ENCODE measurements at regions not wholly inside any gene's neighbourhood (a gene's known extent, or its start where the extent isn't known, plus 50 kb on each side); places are given as distances from the start of the nearest gene placed in this dataset.
A peak's percentile ranks its signal among the peaks of the same experiment; 100 is the strongest.

GRCh38 chr11:28951191-28951590 is 843.0 kb downstream of the METTL15 start:
- H3K27ac ChIP-seq (ENCODE audit: low read depth, low read length) = no peak overlapping the region
- no peaks in the 10 kb centered on the region for H3K36me3 Mint-ChIP-seq (ENCODE audit: low read depth, unreplicated experiment)
- H3K27ac Mint-ChIP-seq (ENCODE audit: unreplicated experiment) = no peak overlapping the region
- H3K9me3 ChIP-seq (ENCODE audit: insufficient read depth, low read depth, low read length) = no peaks in the 10 kb centered on the region
- FAIRE-seq = no peak
- no peaks in the 10 kb centered on the region for H3K79me2 ChIP-seq (ENCODE audit: insufficient read depth, low read length)
- H2AFZ ChIP-seq (ENCODE audit: low read depth, low read length) = no peak overlapping the region
- H3K36me3 ChIP-seq (ENCODE audit: insufficient read depth, low read length) = no peaks in the 10 kb centered on the region
- no peaks in the 10 kb centered on the region for H3K4me1 ChIP-seq (ENCODE audit: insufficient read depth, low read length)
- no peak for DNase-seq (ENCODE audit: low read depth)
- no peaks in the 10 kb centered on the region for H3K9me3 Mint-ChIP-seq (ENCODE audit: unreplicated experiment)
- TF ChIP-seq CTCF (IDR thresholded peaks at IDR 0.05; ENCODE audit: insufficient read depth, low read depth, low read length) (no peak), EZH2 (IDR thresholded peaks at IDR 0.05; ENCODE audit: insufficient read depth, low read length) (no peak)
- no peak overlapping the region for H3K4me2 ChIP-seq (ENCODE audit: low read length)
- H3K27me3 ChIP-seq (ENCODE audit: insufficient read depth, low read length) = no peaks in the 10 kb centered on the region
- no peaks in the 10 kb centered on the region for H4K20me1 ChIP-seq (ENCODE audit: insufficient read depth, low read length)
- no peak overlapping the region for H3K4me3 Mint-ChIP-seq (ENCODE audit: unreplicated experiment)
- H3K4me1 Mint-ChIP-seq (ENCODE audit: low read depth, unreplicated experiment) = no peaks in the 10 kb centered on the region
- no peak overlapping the region for H3K4me3 ChIP-seq (ENCODE audit: insufficient read depth, low read depth, low read length)
- no peak overlapping the region for H3K9ac ChIP-seq (ENCODE audit: low read length)
- no peaks in the 10 kb centered on the region for H3K27me3 Mint-ChIP-seq (ENCODE audit: low read depth, unreplicated experiment)

- no peak overlapping the region for H2AFZ ChIP-seq (ENCODE audit: low read depth, low read length)
- H3K27me3 ChIP-seq (ENCODE audit: insufficient read depth, low read length) = no peaks in the 10 kb centered on the region
- H3K4me2 ChIP-seq (ENCODE audit: low read length) = no peak overlapping the region
- H4K20me1 ChIP-seq (ENCODE audit: insufficient read depth, low read length) = no peaks in the 10 kb centered on the region
- no peaks in the 10 kb centered on the region for H3K36me3 Mint-ChIP-seq (ENCODE audit: low read depth, unreplicated experiment)
- TF ChIP-seq CTCF (IDR thresholded peaks at IDR 0.05; ENCODE audit: insufficient read depth, low read depth, low read length) (no peak), EZH2 (IDR thresholded peaks at IDR 0.05; ENCODE audit: insufficient read depth, low read length) (no peak)
- peaks cover 4% of the 10 kb centered on the region for H3K4me1 Mint-ChIP-seq (ENCODE audit: low read depth, unreplicated experiment)
- no peak overlapping the region for H3K4me3 Mint-ChIP-seq (ENCODE audit: unreplicated experiment)
- no peaks in the 10 kb centered on the region for H3K27me3 Mint-ChIP-seq (ENCODE audit: low read depth, unreplicated experiment)
- peak; percentile 23 for DNase-seq (ENCODE audit: low read depth)
- no peak overlapping the region for H3K4me3 ChIP-seq (ENCODE audit: insufficient read depth, low read depth, low read length)
- H3K9ac ChIP-seq (ENCODE audit: low read length) = no peak overlapping the region
- no peak overlapping the region for H3K27ac ChIP-seq (ENCODE audit: low read depth, low read length)
- H3K4me1 ChIP-seq (ENCODE audit: insufficient read depth, low read length) = no peaks in the 10 kb centered on the region
- no peaks in the 10 kb centered on the region for H3K79me2 ChIP-seq (ENCODE audit: insufficient read depth, low read length)
- H3K9me3 Mint-ChIP-seq (ENCODE audit: unreplicated experiment) = no peaks in the 10 kb centered on the region
- peak; percentile 50 for FAIRE-seq
- no peak overlapping the region for H3K27ac Mint-ChIP-seq (ENCODE audit: unreplicated experiment)
- no peaks in the 10 kb centered on the region for H3K36me3 ChIP-seq (ENCODE audit: insufficient read depth, low read length)
- no peaks in the 10 kb centered on the region for H3K9me3 ChIP-seq (ENCODE audit: insufficient read depth, low read depth, low read length)
Observed at GRCh38 chr11:28939381-28939780, 831.2 kb downstream of the METTL15 start.

- H3K4me1 ChIP-seq (ENCODE audit: insufficient read depth, low read length) = no peaks in the 10 kb centered on the region
- DNase-seq (ENCODE audit: low read depth) (no peak), FAIRE-seq (no peak)
- Mint-ChIP-seq H3K27ac (ENCODE audit: unreplicated experiment) (no peak overlapping the region), H3K4me3 (ENCODE audit: unreplicated experiment) (no peak overlapping the region), H3K36me3 (ENCODE audit: low read depth, unreplicated experiment) (no peaks in the 10 kb centered on the region), H3K4me1 (ENCODE audit: low read depth, unreplicated experiment) (peaks cover 4% of the 10 kb centered on the region), H3K9me3 (ENCODE audit: unreplicated experiment) (no peaks in the 10 kb centered on the region), H3K27me3 (ENCODE audit: low read depth, unreplicated experiment) (no peaks in the 10 kb centered on the region)
- no peak overlapping the region for H2AFZ ChIP-seq (ENCODE audit: low read depth, low read length)
- H3K4me3 ChIP-seq (ENCODE audit: insufficient read depth, low read depth, low read length) = no peak overlapping the region
- H4K20me1 ChIP-seq (ENCODE audit: insufficient read depth, low read length) = no peaks in the 10 kb centered on the region
- H3K36me3 ChIP-seq (ENCODE audit: insufficient read depth, low read length) = no peaks in the 10 kb centered on the region
- H3K27me3 ChIP-seq (ENCODE audit: insufficient read depth, low read length) = no peaks in the 10 kb centered on the region
- TF ChIP-seq CTCF (IDR thresholded peaks at IDR 0.05; ENCODE audit: insufficient read depth, low read depth, low read length) (no peak), EZH2 (IDR thresholded peaks at IDR 0.05; ENCODE audit: insufficient read depth, low read length) (no peak)
- H3K27ac ChIP-seq (ENCODE audit: low read depth, low read length) = no peak overlapping the region
- H3K9me3 ChIP-seq (ENCODE audit: insufficient read depth, low read depth, low read length) = no peaks in the 10 kb centered on the region
- H3K9ac ChIP-seq (ENCODE audit: low read length) = no peak overlapping the region
- H3K4me2 ChIP-seq (ENCODE audit: low read length) = no peak overlapping the region
- no peaks in the 10 kb centered on the region for H3K79me2 ChIP-seq (ENCODE audit: insufficient read depth, low read length)
Observed at GRCh38 chr11:28938091-28938490, 829.9 kb downstream of the METTL15 start.
